Ovary (tissue), 3 donors: ENCODE measurements at regions not wholly inside any gene's neighbourhood (a gene's known extent, or its start where the extent isn't known, plus 50 kb on each side); places are given as distances from the start of the nearest gene placed in this dataset.

Experiments
- EP300 ChIP-seq: sonication (generic); formaldehyde crosslinking; IDR thresholded peaks from one replicate; pipeline ENCODE4 v1.6.1; 2017; ENCODE audit warnings: antibody characterized with exemption
- POLR2A ChIP-seq: fragments of 450-650 bp; IDR thresholded peaks from one replicate; pipeline ENCODE4 v1.6.1; 2017; ENCODE audit warnings: antibody characterized with exemption, mild to moderate bottlenecking, moderate library complexity
- TF ChIP-seq, protein P1 (sequence below), 3 donors: fragments of 450-650 bp in 2 of 3; fragments of 200-600 bp in 1 of 3; IDR thresholded peaks; one replicate each; pipeline versions ENCODE4 v1.5.1 to v1.8.0; 2016 to 2022; ENCODE audit warnings: antibody characterized with exemption in 3 of 3, mild to moderate bottlenecking in 1 of 3
- donor health status: DM: no; HTN: no; CAD: no.

DNA sequence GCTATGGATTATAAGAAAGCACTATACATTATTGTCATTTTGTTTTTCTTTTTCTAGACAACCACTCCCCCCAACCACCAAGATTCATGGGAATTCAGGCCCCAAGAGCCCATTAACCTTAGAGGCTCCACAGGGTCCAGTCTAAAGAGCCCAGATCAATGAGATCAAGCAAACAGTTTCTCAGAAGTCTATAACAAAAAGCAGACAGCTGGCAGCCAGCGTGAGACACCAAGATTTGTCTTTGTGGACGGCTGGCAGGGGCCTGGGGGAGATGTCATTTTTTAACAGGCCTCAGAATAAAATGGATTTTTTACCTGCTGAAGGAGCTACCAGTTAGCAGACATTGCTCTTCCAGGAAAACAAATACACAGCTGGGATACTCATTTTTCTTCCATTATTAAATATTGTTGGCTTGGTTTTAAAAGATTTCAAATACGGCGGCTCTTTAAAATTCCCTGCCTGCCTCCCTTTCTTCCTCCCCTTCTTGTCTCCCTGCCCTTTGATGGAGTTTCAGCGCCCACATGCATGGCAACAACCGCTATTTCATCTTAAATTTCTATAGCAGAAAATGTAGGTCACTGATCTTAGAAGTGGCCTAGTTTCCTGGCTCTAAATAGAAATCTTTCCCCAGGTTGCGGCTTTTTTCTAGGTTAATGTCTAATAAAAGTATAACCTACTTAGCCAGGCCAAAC lies 130.6 kb downstream of the FAM174B start:
- TF ChIP-seq, protein P1, sequence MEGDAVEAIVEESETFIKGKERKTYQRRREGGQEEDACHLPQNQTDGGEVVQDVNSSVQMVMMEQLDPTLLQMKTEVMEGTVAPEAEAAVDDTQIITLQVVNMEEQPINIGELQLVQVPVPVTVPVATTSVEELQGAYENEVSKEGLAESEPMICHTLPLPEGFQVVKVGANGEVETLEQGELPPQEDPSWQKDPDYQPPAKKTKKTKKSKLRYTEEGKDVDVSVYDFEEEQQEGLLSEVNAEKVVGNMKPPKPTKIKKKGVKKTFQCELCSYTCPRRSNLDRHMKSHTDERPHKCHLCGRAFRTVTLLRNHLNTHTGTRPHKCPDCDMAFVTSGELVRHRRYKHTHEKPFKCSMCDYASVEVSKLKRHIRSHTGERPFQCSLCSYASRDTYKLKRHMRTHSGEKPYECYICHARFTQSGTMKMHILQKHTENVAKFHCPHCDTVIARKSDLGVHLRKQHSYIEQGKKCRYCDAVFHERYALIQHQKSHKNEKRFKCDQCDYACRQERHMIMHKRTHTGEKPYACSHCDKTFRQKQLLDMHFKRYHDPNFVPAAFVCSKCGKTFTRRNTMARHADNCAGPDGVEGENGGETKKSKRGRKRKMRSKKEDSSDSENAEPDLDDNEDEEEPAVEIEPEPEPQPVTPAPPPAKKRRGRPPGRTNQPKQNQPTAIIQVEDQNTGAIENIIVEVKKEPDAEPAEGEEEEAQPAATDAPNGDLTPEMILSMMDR (IDR thresholded peaks at IDR 0.05), result no peak
- TF ChIP-seq POLR2A, result no peak
- TF ChIP-seq EP300, result no peak
